OCI-LY7 (cell line): ENCODE measurements at regions not wholly inside any gene's neighbourhood (a gene's known extent, or its start where the extent isn't known, plus 50 kb on each side); places are given as distances from the start of the nearest gene placed in this dataset.

Experiments
- CTCF ChIP-seq: fragments of 200-600 bp; sonication (generic); conservative IDR thresholded peaks from 2 replicates; pipeline ENCODE4 v1.5.1; 2014; ENCODE audit warnings: mild to moderate bottlenecking, antibody characterized with exemption, low read length, moderate library complexity, mixed read lengths
- EZH2phosphoT487 ChIP-seq: fragments of 200-600 bp; sonication (generic); IDR thresholded peaks from 2 replicates; pipeline ENCODE4 v1.6.1; 2018; ENCODE audit warnings: low read depth, borderline replicate concordance, mild to moderate bottlenecking, mixed run types, antibody characterized with exemption, low read length, moderate library complexity, mixed read lengths

- TF ChIP-seq EZH2phosphoT487 (no peak), CTCF (no peak)
These were observed 705.6 kb upstream of the GBE1 start for GRCh38 chr3:82467051-82467450.
